ENCODE measurements at regions not wholly inside any gene's neighbourhood (a gene's known extent, or its start where the extent isn't known, plus 50 kb on each side); places are given as distances from the start of the nearest gene placed in this dataset.

- H3K27me3 Mint-ChIP-seq (ENCODE audit: unreplicated experiment): no peaks in the 10 kb centered on the region
- TF ChIP-seq CTCF (IDR thresholded peaks at IDR 0.05; ENCODE audit: partially characterized antibody, unreplicated experiment): no peak
- H3K4me3 Mint-ChIP-seq (ENCODE audit: unreplicated experiment): no peak overlapping the region
- H3K4me1 Mint-ChIP-seq (ENCODE audit: low read depth, unreplicated experiment): peaks cover 2% of the 10 kb centered on the region
- H3K27ac Mint-ChIP-seq (ENCODE audit: unreplicated experiment): no peak overlapping the region
- DNase-seq: no peak
- H3K9me3 Mint-ChIP-seq (ENCODE audit: unreplicated experiment): peaks cover 1% of the 10 kb centered on the region
- H3K36me3 Mint-ChIP-seq (ENCODE audit: unreplicated experiment): no peaks in the 10 kb centered on the region
These were observed 88.7 kb upstream of the EGLN3 start for GRCh38 chr14:34039428-34040047.

- Mint-ChIP-seq H3K4me3 (ENCODE audit: unreplicated experiment) (no peak overlapping the region), H3K4me1 (ENCODE audit: low read depth, unreplicated experiment) (peaks cover 2% of the 10 kb centered on the region), H3K9me3 (ENCODE audit: unreplicated experiment) (peaks cover 1% of the 10 kb centered on the region), H3K36me3 (ENCODE audit: unreplicated experiment) (no peaks in the 10 kb centered on the region), H3K27ac (ENCODE audit: unreplicated experiment) (no peak overlapping the region), H3K27me3 (ENCODE audit: unreplicated experiment) (no peaks in the 10 kb centered on the region)
- no peak for TF ChIP-seq CTCF (IDR thresholded peaks at IDR 0.05; ENCODE audit: partially characterized antibody, unreplicated experiment)
- no peak for DNase-seq
These were observed 87.6 kb upstream of the EGLN3 start for GRCh38 chr14:34038358-34039057.

DNA sequence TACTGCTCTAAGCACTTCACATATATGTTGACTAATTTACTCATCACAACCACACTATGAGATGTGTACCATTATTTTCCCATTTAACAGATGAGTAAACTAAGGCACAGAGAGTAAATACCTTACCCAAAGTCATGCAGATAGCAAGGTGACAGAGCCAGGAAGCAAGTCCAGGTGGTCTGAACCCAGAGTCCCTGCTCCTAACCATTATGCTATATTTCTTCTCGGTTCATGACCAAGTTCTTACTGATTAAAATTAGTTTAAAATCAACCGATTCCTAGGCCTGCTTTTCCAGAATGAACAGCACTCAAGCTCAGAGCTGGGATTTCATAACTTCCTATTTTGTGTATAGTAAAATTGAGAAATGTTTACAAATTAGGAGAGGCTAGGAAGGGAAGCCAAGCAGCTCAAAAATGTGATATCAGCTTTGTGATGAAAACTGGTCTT is 85.5 kb upstream of the EGLN3 start:
- Mint-ChIP-seq H3K9me3 (ENCODE audit: unreplicated experiment) (no peaks in the 10 kb centered on the region), H3K36me3 (ENCODE audit: unreplicated experiment) (no peaks in the 10 kb centered on the region), H3K27ac (ENCODE audit: unreplicated experiment) (no peak overlapping the region), H3K27me3 (ENCODE audit: unreplicated experiment) (no peaks in the 10 kb centered on the region), H3K4me1 (ENCODE audit: low read depth, unreplicated experiment) (peaks cover 2% of the 10 kb centered on the region), H3K4me3 (ENCODE audit: unreplicated experiment) (no peak overlapping the region)
- DNase-seq: no peak
- TF ChIP-seq CTCF (IDR thresholded peaks at IDR 0.05; ENCODE audit: partially characterized antibody, unreplicated experiment): no peak

- H3K4me1 Mint-ChIP-seq (ENCODE audit: low read depth, unreplicated experiment): peaks cover 3% of the 10 kb centered on the region
- H3K27ac Mint-ChIP-seq (ENCODE audit: unreplicated experiment): no peak overlapping the region
- no peak for TF ChIP-seq CTCF (IDR thresholded peaks at IDR 0.05; ENCODE audit: partially characterized antibody, unreplicated experiment)
These were observed 85.0 kb upstream of the EGLN3 start for GRCh38 chr14:34035934-34036250.

GRCh38 chr14:34035177-34035933 is 84.5 kb upstream of the EGLN3 start:
- peaks cover 4% of the 10 kb centered on the region for H3K4me1 Mint-ChIP-seq (ENCODE audit: low read depth, unreplicated experiment)
- H3K4me3 Mint-ChIP-seq (ENCODE audit: unreplicated experiment): no peak overlapping the region
- no peaks in the 10 kb centered on the region for H3K27me3 Mint-ChIP-seq (ENCODE audit: unreplicated experiment)
- no peak for DNase-seq
- no peak for TF ChIP-seq CTCF (IDR thresholded peaks at IDR 0.05; ENCODE audit: partially characterized antibody, unreplicated experiment)
- no peak overlapping the region for H3K27ac Mint-ChIP-seq (ENCODE audit: unreplicated experiment)
- no peaks in the 10 kb centered on the region for H3K9me3 Mint-ChIP-seq (ENCODE audit: unreplicated experiment)
- no peaks in the 10 kb centered on the region for H3K36me3 Mint-ChIP-seq (ENCODE audit: unreplicated experiment)

More at GRCh38 chr14:34035934-34036250, 85.0 kb upstream of the EGLN3 start:
- no peaks in the 10 kb centered on the region for H3K36me3 Mint-ChIP-seq (ENCODE audit: unreplicated experiment)
- H3K4me3 Mint-ChIP-seq (ENCODE audit: unreplicated experiment): no peak overlapping the region
- DNase-seq: no peak
- H3K27me3 Mint-ChIP-seq (ENCODE audit: unreplicated experiment): no peaks in the 10 kb centered on the region
- no peaks in the 10 kb centered on the region for H3K9me3 Mint-ChIP-seq (ENCODE audit: unreplicated experiment)
